Upper lobe of left lung (tissue), 4 donors: ENCODE measurements at regions not wholly inside any gene's neighbourhood (a gene's known extent, or its start where the extent isn't known, plus 50 kb on each side); places are given as distances from the start of the nearest gene placed in this dataset.

Source experiments
- EP300 ChIP-seq, 4 donors: sonication (generic); formaldehyde crosslinking; IDR thresholded peaks; one replicate each; pipeline ENCODE4 v1.5.1; 2017; ENCODE audit warnings: antibody characterized with exemption in 4 of 4, control low read depth in 2 of 4
- POLR2A ChIP-seq, 4 donors: fragments of 450-650 bp; IDR thresholded peaks; one replicate each; pipeline ENCODE4 v1.5.1; 2016 to 2017; ENCODE audit warnings: antibody characterized with exemption in 4 of 4, mild to moderate bottlenecking in 2 of 4
- POLR2AphosphoS5 ChIP-seq, 2 donors: sonication (generic); formaldehyde crosslinking; IDR thresholded peaks; one replicate each; pipeline ENCODE4 v1.5.1; 2017; ENCODE audit warnings: antibody characterized with exemption in 2 of 2
- TF ChIP-seq, protein P1 (sequence below), 6 experiments: fragments of 450-650 bp in 4 of 6; fragments of 200-600 bp in 2 of 6; sonication (generic) in 2 of 6; IDR thresholded peaks; one replicate each; pipeline ENCODE4 v1.5.1; 2016 to 2019; ENCODE audit warnings: antibody characterized with exemption in 6 of 6

DNA sequence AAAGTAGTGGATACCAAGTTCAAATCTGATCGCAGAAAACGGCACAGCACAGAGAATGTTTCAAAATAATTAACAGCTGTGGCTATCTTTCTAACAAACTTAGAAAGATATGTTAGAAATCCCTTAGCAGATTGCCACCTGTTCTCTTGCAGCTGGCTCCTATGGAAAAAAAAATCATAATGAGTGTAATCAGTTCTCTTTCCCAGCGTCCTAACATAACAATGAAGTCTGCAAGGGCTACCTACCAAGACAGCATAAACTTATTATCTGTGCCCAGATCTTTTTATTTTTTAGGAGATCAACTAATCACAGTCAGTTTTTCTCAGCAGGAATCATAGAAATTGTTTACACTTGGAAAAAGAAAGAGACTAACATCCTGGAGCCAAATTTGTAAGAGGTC is 358.6 kb upstream of the FOXG1 start:
- TF ChIP-seq, protein P1, sequence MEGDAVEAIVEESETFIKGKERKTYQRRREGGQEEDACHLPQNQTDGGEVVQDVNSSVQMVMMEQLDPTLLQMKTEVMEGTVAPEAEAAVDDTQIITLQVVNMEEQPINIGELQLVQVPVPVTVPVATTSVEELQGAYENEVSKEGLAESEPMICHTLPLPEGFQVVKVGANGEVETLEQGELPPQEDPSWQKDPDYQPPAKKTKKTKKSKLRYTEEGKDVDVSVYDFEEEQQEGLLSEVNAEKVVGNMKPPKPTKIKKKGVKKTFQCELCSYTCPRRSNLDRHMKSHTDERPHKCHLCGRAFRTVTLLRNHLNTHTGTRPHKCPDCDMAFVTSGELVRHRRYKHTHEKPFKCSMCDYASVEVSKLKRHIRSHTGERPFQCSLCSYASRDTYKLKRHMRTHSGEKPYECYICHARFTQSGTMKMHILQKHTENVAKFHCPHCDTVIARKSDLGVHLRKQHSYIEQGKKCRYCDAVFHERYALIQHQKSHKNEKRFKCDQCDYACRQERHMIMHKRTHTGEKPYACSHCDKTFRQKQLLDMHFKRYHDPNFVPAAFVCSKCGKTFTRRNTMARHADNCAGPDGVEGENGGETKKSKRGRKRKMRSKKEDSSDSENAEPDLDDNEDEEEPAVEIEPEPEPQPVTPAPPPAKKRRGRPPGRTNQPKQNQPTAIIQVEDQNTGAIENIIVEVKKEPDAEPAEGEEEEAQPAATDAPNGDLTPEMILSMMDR (IDR thresholded peaks at IDR 0.05): no peak
- TF ChIP-seq POLR2A (IDR thresholded peaks at IDR 0.05) (no peak), POLR2AphosphoS5 (IDR thresholded peaks at IDR 0.05) (no peak), EP300 (IDR thresholded peaks at IDR 0.05) (no peak)
